Dedifferentiated amniotic fluid mesenchymal stem cell (primary cell): ENCODE measurements at regions not wholly inside any gene's neighbourhood (a gene's known extent, or its start where the extent isn't known, plus 50 kb on each side); places are given as distances from the start of the nearest gene placed in this dataset.

Experiments used
- DNase-seq: peaks from one replicate; pipeline ENCODE4 v3.0.0-alpha.2; 2016; ENCODE audit errors: extremely low spot score

GRCh38 chr11:134559602-134559962, 147.5 kb upstream of the B3GAT1 start:
- no peak for DNase-seq

GRCh38 chr11:134558916-134559601, 147.0 kb upstream of the B3GAT1 start:
- no peak for DNase-seq

GRCh38 chr11:134558258-134558835, 146.3 kb upstream of the B3GAT1 start:
- DNase-seq: no peak

- no peak for DNase-seq
These were observed 145.7 kb upstream of the B3GAT1 start for GRCh38 chr11:134557571-134558257.

- no peak for DNase-seq
These were observed 144.1 kb upstream of the B3GAT1 start for GRCh38 chr11:134556186-134556585.

GRCh38 chr11:134555510-134555909, 143.5 kb upstream of the B3GAT1 start:
- no peak for DNase-seq

GRCh38 chr11:134554861-134555260, 142.8 kb upstream of the B3GAT1 start:
- no peak for DNase-seq

GRCh38 chr11:134554106-134554505, 142.1 kb upstream of the B3GAT1 start:
- no peak for DNase-seq

- no peak for DNase-seq
These were observed 140.7 kb upstream of the B3GAT1 start for GRCh38 chr11:134552749-134553148.

- DNase-seq: no peak
These were observed 133.5 kb upstream of the B3GAT1 start for GRCh38 chr11:134545521-134545920.

GRCh38 chr11:134544095-134544815, 132.2 kb upstream of the B3GAT1 start:
- no peak for DNase-seq

GRCh38 chr11:134543645-134544044, 131.6 kb upstream of the B3GAT1 start:
- no peak for DNase-seq

- DNase-seq: no peak
These were observed 131.2 kb upstream of the B3GAT1 start for GRCh38 chr11:134543241-134543640.

- no peak for DNase-seq
These were observed 130.5 kb upstream of the B3GAT1 start for GRCh38 chr11:134542401-134543165.

- DNase-seq: no peak
These were observed 129.9 kb upstream of the B3GAT1 start for GRCh38 chr11:134541951-134542350.

- no peak for DNase-seq
These were observed 129.3 kb upstream of the B3GAT1 start for GRCh38 chr11:134541355-134541754.

GRCh38 chr11:134539285-134539684, 127.2 kb upstream of the B3GAT1 start:
- no peak for DNase-seq

- no peak for DNase-seq
These were observed 126.7 kb upstream of the B3GAT1 start for GRCh38 chr11:134538742-134539141.

- no peak for DNase-seq
These were observed 125.9 kb upstream of the B3GAT1 start for GRCh38 chr11:134537941-134538340.

- no peak for DNase-seq
These were observed 125.3 kb upstream of the B3GAT1 start for GRCh38 chr11:134537296-134537695.

GRCh38 chr11:134536677-134537076, 124.6 kb upstream of the B3GAT1 start:
- DNase-seq: no peak

- DNase-seq: no peak
These were observed 124.2 kb upstream of the B3GAT1 start for GRCh38 chr11:134536219-134536618.
